KBM-7 (cell line): ENCODE measurements at regions not wholly inside any gene's neighbourhood (a gene's known extent, or its start where the extent isn't known, plus 50 kb on each side); places are given as distances from the start of the nearest gene placed in this dataset.
"Not testable (repeated sequence)": the region's sequence is repeated elsewhere in the genome, so short reads cannot be mapped to it uniquely, and the experiment has no call there.

Experiments
- DNase-seq: peaks from one replicate; pipeline ENCODE4 v3.0.0-alpha.2; 2015
- in situ Hi-C: fragments of 300-500 bp; cut with MboI; formaldehyde crosslinking; loops from 2 replicates; pipeline ENCODE4 v1.14.3; 2020; ENCODE audit warnings: low sequenced_read_pairs, low pct_unique_long_range_greater_than_20kb, mixed read lengths

DNA sequence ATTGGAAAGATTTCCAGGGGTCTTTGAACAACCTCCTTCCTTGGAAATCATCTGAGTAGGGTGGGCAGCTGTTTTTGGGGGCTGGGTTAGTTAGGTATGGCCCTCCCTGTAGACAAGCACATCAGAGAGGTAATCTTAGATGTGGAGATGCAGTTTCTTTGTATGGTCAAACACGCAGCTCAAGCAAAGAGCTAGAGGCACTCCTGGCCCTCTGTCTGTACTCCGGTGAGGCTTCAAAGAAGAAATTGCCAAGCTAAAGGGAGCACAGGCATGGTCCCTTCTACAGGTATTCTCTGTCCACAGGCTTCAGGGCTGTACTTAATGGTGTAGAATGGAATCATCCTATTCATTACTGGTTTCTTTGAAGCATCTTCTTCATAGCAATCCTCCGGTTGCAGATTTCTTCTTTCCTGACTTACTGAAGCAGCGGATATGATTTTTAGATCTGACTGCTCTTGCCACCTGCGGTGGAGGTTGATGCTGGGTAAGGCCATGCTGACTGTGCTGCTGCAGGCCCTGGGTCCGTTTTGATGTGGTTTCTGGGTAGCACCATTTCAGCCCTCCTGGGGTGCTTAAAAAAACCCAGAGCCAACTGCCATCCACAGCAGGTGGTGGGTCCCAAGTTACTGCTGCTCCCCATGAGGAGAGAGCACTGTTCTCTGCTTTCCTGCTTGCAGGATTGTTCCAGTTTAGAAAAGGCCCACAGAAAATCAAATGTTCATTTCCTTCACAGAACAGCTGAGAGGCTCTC, 318.9 kb upstream of the GATB start:
- DNase-seq, result no peak
- in situ Hi-C loops, result no loop called here

DNA sequence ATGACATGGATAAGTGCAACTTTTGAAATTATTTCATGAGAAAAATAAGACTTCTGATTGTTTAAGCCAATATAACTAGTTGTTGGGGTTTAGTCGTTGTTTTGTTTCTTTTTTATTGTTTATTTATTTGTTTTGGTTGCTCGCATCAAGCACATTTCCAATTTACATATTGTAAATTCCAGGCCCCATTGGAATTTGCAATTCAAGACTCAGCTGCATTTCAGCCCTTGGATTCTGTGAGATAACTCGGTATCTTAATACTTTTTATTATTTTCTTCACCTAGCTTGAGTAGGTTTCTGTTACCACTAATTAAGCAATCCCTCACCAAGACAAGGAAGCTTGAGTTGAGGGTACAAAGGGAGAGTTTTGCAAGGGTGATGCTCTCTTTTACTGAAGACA, 318.3 kb upstream of the GATB start:
- no peak for DNase-seq
- in situ Hi-C loops, result no loop called here

DNA sequence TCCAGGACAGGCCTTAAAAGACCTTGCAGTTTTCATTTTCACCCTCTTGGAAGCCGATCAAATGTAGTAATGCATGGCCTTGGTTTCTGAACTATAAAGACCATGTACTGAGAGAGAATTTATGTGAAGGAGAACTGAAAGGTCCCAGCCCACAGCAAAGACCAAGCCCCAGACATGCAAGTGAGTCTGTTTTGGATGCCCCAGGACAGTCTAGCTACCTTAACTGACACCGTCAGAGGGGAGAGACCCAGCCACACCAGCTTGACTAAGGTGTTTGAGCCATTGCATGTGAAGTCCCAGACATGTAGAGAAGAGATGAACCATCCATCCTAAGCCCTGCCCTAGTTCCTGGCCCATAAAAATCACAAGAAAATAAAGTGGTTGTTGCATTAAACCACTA, 316.8 kb upstream of the GATB start:
- DNase-seq, result no peak
- in situ Hi-C loops, result no loop called here

DNA sequence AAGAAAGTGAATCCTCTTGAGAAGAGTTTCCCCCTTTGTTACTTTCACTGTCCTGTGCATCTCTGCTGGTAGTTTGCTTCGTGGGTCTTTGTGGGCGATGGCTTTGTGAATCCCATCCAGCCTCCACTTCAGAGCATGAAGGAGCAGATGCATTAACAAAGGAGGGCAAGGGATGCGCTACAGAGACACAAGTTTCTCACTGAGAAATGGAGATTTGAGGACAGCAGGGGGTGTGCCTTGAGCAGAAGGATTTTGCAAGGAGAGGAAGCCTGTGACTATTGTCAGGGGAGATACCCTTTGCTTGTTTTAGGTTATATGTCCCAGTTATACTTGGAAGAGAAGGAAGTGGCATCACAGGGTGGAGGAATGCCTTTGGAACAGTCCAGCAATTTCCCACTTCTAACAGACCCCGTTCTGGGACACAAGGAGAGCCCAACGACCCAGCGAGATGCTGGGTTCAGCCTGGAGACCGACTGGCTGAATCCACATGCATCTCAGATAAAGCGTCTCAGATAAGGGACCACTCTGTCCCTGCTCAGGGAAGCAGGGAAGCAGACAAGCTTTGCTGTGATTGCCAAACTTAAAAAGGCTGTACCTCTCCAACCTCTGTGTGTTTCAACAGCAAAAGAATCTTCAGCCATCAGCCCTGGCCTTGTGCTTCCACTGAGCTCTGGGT, 314.6 kb upstream of the GATB start:
- in situ Hi-C loops, result no loop called here

DNA sequence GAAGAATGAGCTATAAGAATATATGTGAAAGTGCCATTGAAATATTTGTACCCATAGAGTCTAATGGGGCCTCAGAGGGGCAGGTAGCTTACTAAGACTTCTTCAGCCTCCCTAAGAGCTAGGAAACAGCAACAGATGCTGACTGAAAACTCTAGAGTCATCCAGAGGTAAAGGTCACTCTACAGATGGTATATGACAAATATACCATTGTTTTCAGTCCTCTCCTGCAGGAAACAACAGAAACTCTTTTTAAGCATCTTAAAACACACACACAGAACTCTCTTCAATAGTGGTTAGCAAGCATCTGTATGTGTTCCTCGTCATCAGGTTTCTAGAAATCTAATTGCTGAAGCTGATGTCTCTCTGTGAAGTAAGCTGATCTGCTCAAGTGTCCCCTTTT, 313.8 kb upstream of the GATB start:
- DNase-seq, result no peak
- in situ Hi-C loops, result no loop called here

More for the DNA sequence above, 314.6 kb upstream of the GATB start:
- DNase-seq, result no peak

GRCh38 chr4:152074088-152074437, 313.3 kb upstream of the GATB start:
- in situ Hi-C loops, result no loop called here
- no peak for DNase-seq

DNA sequence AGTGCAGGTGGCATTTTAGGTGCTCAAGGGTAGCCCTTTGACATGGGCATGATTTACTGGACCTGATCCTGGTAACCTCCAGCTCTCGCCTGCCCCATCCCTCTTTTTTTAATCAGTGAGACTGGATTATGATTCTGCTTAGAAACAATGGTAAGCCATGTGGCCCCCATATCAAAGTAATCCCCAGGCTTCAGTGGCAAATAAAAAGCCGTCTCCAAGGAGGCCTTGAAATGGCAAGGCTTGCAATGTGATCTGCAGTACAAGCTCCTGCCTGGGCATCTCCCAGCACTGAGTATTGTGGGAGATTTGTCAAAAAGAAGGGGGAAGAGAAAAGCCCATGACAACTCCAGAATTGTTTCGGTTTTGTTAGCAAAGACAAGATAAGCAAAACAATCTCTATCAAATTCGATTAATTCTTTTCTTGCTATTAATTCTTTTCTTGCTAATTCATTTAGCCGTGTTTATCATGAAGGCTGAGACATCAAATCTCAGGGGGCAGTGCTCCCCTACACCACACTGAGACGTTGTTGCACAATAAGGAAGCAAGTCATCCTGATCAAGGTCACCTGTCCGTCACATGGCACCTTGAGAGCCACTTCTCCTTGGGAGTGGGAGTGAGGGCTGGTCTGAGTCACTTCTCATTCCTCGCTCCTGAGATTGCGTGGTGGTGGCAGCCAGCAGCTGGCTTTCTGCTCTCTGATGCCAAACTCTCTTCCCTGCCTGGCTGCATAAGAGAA, 312.7 kb upstream of the GATB start:
- in situ Hi-C loops, result no loop called here
- DNase-seq, result no peak

- no peak for DNase-seq
- in situ Hi-C loops, result no loop called here
Measured at GRCh38 chr4:152072906-152073305, 312.1 kb upstream of the GATB start.

- DNase-seq, result no peak
- in situ Hi-C loops, result no loop called here
Measured at GRCh38 chr4:152072001-152072485, 311.2 kb upstream of the GATB start.

DNA sequence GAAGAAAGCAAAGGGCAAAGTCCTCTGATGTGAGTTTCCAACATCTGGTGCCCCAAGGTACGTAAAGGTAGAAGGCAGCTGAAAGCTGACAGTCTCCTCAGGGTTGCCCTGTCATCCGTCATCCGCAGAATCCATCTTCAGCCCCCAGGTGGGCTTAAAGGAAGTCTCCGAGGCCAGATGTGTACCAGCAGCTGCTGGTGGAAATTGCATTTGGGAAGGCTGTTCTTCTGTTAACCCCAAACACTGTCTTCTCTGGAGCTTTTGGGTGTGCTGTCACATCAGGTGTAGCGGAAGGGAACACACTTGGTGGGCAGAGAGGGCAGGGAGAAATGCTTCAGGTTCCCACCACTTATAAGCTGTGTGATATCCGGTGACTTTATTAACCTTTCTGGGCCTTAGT, 310.0 kb upstream of the GATB start:
- DNase-seq, result no peak
- in situ Hi-C loops, result no loop called here

DNA sequence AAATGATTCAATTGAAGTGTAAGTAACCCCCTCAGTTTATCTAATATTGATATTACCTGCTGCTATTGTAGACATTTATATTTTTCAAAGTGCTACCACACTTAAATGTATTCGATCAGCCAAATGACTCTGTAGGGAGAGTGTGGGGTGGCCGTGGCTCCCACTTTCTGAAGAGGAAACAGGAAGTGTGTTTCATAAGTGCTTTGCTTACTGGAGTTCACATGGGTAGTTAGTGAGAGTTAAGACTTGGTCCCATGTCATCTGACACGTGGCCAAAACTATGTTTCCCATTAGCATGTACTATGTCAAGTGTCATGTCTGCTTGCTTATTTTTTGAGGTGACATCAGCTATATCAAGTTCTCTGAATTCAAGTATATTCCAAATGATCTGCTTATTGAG, 308.1 kb upstream of the GATB start:
- in situ Hi-C loops, result no loop called here
- DNase-seq, result no peak

- DNase-seq, result no peak
- in situ Hi-C loops, result no loop called here
Measured at GRCh38 chr4:152065545-152065944, 304.7 kb upstream of the GATB start.

DNA sequence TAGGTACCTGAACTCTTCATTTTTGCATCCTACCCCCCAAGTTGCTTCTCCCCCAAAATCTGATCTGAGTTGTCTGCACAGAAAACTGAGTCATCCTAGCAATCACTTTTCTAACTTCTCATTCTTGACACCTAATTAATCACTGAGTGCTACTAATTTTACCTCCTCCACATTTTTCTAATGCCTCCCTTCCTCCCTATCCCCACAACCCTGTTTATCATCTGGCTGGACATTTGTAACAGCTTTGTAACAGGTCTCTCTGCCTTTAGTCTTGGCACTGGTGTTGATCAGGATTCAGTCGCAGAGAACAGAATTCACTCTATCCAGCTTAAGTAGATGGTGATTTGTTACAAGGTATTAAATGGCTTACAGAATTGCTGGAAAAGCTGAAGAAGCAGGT, 303.9 kb upstream of the GATB start:
- in situ Hi-C loops, result no loop called here
- no peak for DNase-seq

DNA sequence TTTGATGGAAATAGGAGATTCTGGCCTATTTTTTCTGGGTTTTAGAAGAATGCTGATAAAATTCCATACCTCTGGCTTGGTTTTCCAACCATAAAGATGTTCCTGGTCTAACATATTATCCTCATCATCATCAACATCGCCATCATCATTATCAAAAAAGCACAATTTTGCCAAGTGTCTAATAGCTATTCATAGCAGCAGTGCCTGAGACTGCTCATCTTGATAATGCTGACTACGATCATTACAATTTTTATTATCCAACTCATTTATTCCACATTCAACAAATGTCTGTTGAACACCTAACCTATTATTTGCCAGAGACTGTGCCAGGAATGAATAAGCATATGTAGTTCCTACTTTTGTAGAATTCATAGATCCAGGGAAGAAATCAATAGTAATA, 303.5 kb upstream of the GATB start:
- in situ Hi-C loops, result no loop called here
- no peak for DNase-seq

- DNase-seq, result no peak
- in situ Hi-C loops, result no loop called here
Measured at GRCh38 chr4:152063621-152064240, 302.9 kb upstream of the GATB start.

DNA sequence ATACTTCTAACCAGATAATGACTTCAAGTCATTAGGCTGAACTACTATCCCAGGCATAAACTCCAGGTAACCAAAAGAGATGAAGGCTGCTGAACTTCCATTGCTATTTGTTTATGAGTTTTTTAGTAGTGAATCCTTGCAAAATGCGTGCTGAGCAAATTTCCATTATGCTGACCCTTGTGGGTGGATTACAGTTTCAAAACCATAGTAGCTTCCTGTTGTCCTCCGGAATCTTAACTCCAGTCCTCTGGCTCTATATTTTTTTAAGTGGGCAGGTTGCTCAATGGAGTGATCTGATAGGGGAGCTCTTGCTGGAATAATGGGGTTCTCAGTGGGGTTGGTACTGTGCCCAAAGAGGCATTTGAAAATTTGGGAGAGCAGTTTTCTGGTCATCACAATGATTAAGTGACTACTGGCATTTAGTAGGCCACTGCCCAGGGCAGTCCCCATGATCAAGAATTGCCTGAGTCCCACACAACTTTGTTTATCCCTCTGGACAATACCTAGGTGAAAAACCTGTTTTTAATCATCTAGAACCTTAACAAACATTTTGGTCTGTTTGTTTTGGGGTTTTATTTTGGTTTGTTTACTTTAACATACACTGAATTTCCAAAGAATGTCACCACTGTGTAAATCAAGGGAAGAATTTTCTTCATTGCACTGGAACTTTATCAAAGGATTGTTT, 302.3 kb upstream of the GATB start:
- DNase-seq, result no peak
- in situ Hi-C loops, result no loop called here

DNA sequence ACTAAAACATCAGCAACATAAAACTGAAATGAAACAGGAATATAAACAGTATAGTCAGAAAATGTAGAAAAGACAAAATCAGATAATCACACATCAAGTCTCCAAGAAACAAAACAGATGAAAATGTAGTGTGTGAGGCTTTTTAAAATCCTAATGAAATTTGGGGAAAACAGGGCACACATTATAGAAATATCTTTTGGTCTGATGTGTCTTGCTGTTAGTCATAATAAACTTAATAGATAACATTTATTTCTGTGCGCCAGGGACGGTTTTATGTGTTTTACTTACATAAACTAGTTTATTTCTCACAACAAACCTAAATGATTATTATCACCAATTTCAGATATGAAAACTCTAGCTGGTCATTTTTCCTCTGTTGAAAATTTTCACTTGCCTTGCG, 293.9 kb upstream of the GATB start:
- no peak for DNase-seq
- in situ Hi-C loops, result no loop called here

DNA sequence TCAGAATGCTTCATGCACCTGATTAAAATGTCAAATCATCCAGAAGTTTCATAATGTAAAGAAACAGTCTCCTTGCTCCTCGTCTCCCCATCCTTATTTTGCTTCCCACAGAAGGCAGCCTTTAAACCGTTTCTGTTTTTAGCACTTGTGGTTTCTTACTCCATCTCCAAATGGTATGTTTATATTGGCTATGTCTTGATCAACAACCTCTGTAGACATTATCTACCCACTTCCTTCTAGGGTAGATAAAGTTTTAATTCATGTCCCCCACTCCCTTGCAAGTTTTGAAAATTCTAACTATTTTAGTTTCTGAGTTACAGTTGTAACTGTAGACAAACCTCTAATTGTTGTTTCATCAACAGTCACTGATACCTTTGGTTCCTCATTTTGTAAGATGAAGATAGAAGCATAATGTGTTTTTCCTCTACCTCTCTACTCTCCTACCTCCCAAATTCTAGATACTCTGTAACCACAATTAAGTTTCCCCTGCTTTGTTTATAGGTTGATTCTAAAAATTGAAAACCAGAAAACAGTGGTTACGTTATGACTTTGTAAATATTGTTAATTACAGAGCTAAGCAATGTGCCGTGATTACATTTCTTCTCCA, 291.7 kb upstream of the GATB start:
- in situ Hi-C loops, result no loop called here
- DNase-seq, result no peak

DNA sequence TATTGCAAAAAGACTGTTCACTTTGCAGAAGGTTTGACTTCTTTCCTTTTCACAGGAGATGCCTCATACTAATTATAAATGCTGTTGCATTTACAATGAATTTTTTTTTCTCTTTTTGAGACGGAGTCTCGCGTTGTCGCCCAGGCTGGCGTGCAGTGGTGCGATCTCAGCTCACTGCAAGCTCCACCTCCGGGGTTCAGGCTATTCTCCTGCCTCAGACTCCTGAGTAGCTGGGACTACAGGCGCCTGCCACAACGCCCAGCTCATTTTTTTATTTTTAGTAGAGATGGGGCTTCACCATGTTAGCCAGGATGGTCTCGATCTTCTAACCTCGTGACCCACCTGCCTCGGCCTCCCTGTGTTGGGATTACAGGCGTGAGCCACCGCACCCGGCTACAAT, 290.5 kb upstream of the GATB start:
- DNase-seq, in situ Hi-C loops: not testable (repeated sequence)
